ENCODE measurements at regions not wholly inside any gene's neighbourhood (a gene's known extent, or its start where the extent isn't known, plus 50 kb on each side); places are given as distances from the start of the nearest gene placed in this dataset.

DNA sequence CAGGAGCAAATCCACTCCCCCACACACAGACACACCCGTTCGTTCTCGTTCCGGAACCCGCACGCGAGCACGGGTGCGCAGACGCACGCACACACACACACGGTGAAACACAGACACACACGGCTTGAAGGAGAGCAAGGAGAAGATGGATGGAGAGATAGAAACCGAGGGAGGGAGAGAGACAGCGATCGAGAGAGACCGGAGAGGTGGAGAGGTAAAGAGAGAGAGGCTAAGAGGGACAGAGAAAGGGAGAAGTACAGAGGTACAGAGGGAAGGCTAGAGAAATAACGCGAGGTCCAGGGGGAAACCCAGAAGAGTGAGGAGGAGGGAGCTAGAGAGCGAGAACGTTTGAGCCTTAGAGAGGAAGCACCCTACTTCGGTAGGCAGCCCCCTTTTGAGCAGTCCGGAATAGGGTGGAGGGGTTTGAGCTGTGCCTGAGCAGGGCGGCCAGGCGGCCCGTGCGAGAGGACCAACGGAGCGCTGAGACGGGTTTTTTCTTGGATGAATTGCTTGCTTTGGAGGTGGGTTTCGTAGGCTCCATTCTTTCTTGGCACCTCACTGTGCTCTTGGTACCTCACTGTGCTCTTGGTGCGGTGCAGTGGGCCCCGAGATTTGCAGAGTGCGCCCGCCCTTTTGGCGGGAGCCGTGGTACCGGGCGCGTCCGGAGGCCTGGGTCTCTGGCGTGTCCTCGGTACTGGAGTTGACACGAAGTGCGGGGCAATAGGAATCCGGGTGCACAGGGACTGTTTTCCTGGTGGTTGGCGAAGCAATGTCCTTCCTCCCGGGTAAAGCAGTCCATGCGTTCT, 88.4 kb upstream of the RHOU start:
- Histone ChIP-seq H3K9ac (ENCODE audit: low read length) (peak overlapping the region; percentile 72), H3K4me2 (replicated peaks; ENCODE audit: low read depth, low read length, poor library complexity, severe bottlenecking) (peak overlapping the region; percentile 85), H3K36me3 (replicated peaks in 1 of 2; ENCODE audit: control extremely low read depth in 1 of 2, control insufficient read depth in 1 of 2, extremely low read depth in 1 of 2, insufficient read depth in 2 of 2, low read length in 1 of 2) (no peaks in the 10 kb centered on the region), H3K4me1 (ENCODE audit: control insufficient read depth in 2 of 2, insufficient read depth in 2 of 2, low read length in 2 of 2) (peaks cover 27 to 36% of the 10 kb centered on the region in 2 donors), H3K79me2 (ENCODE audit: control insufficient read depth, insufficient read depth, low read length) (no peaks in the 10 kb centered on the region), H4K20me1 (ENCODE audit: control insufficient read depth, insufficient read depth, low read length, poor library complexity, severe bottlenecking) (no peaks in the 10 kb centered on the region), H3K4me3 (ENCODE audit: control extremely low read depth in 1 of 5, extremely low read depth in 1 of 5, insufficient read depth in 1 of 5, low read depth in 2 of 5, low read length in 4 of 5) (peak overlapping the region; percentile 44 to 89 (median 63)), H2AFZ (ENCODE audit: insufficient read depth, low read depth, low read length, poor library complexity, severe bottlenecking) (peak overlapping the region; percentile 76), H3K27ac (ENCODE audit: low read length in 2 of 2) (no peak overlapping the region), H3K9me3 (ENCODE audit: control extremely low read depth in 1 of 3, control insufficient read depth in 2 of 3, insufficient read depth in 1 of 3, low read length in 2 of 3) (peaks cover 0 to 35% (median 1%) of the 10 kb centered on the region in 3 donors), H3K27me3 (replicated peaks in 1 of 4; ENCODE audit: control extremely low read depth in 1 of 4, control insufficient read depth in 3 of 4, insufficient read depth in 4 of 4, low read length in 3 of 4) (peaks cover 0 to 52% (median 45%) of the 10 kb centered on the region in 4 experiments)
- Mint-ChIP-seq H3K4me3 (peak overlapping the region; percentile 95), H3K27me3 (peaks cover 47% of the 10 kb centered on the region), H3K4me1 (peaks cover 25% of the 10 kb centered on the region), H3K9me3 (ENCODE audit: insufficient read depth) (no peaks in the 10 kb centered on the region), H3K27ac (peak overlapping the region; percentile 71)
- intact Hi-C loops (cut with micrococcal nuclease) = no loop called here
- 2% methylated on average over 38 of the region's 49 CpGs for WGBS (ENCODE audit: insufficient coverage)
- CTCF ChIA-PET = no interaction called here
- POLR2A ChIA-PET = no interaction called here
- TF ChIP-seq, protein P1, sequence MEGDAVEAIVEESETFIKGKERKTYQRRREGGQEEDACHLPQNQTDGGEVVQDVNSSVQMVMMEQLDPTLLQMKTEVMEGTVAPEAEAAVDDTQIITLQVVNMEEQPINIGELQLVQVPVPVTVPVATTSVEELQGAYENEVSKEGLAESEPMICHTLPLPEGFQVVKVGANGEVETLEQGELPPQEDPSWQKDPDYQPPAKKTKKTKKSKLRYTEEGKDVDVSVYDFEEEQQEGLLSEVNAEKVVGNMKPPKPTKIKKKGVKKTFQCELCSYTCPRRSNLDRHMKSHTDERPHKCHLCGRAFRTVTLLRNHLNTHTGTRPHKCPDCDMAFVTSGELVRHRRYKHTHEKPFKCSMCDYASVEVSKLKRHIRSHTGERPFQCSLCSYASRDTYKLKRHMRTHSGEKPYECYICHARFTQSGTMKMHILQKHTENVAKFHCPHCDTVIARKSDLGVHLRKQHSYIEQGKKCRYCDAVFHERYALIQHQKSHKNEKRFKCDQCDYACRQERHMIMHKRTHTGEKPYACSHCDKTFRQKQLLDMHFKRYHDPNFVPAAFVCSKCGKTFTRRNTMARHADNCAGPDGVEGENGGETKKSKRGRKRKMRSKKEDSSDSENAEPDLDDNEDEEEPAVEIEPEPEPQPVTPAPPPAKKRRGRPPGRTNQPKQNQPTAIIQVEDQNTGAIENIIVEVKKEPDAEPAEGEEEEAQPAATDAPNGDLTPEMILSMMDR (IDR thresholded peaks at IDR 0.05) = no peak
- peak; percentile 67 for TF ChIP-seq EZH2 (IDR thresholded peaks at IDR 0.05; ENCODE audit: borderline replicate concordance, insufficient read depth, low read depth, low read length, poor library complexity, severe bottlenecking)
- ATAC-seq (ENCODE audit: low read depth) = peak; percentile 74
- DNase-seq = peak; percentile 76

Measured in B cell (primary cell).